GM23338 (cell line): ENCODE measurements at regions not wholly inside any gene's neighbourhood (a gene's known extent, or its start where the extent isn't known, plus 50 kb on each side); places are given as distances from the start of the nearest gene placed in this dataset. TPM values are rescaled to one million over a fixed set of nuclear protein-coding genes. Genes with fewer than 3 reads are reported as not detected.
"Not testable (repeated sequence)": the region's sequence is repeated elsewhere in the genome, so short reads cannot be mapped to it uniquely, and the experiment has no call there.

Experiments used
- ATAC-seq: fragments of 200-7000 bp; cut with Tn5 transposase; 3 replicates; pipeline ENCODE4 v1.9.1; 2020
- DNase-seq: peaks from one replicate; pipeline ENCODE4 v3.0.0-alpha.2; 2015; ENCODE audit warnings: low spot score
- H2AFZ ChIP-seq: fragments of 200-600 bp; sonication (generic); 2 replicates; pipeline ENCODE4 v1.8.0; 2016; ENCODE audit warnings: antibody characterized with exemption, mild to moderate bottlenecking, moderate library complexity
- H3F3A ChIP-seq: fragments of 200-600 bp; sonication (generic); replicated peaks from 2 replicates; pipeline ENCODE4 v1.8.0; 2017; ENCODE audit warnings: antibody characterized with exemption, mixed run types, low read depth
- H3K27ac ChIP-seq: fragments of 200-600 bp; sonication (generic); 2 replicates; pipeline ENCODE4 v1.6.1; 2016; ENCODE audit warnings: low read depth
- H3K27me3 ChIP-seq: fragments of 200-600 bp; sonication (generic); 2 replicates; pipeline ENCODE4 v1.8.0; 2016; ENCODE audit warnings: mild to moderate bottlenecking, mixed run types, moderate library complexity; ENCODE audit not compliant: insufficient read depth
- H3K36me3 ChIP-seq: fragments of 200-600 bp; sonication (generic); 2 replicates; pipeline ENCODE4 v1.8.0; 2016; ENCODE audit warnings: mild to moderate bottlenecking; ENCODE audit not compliant: insufficient read depth
- H3K4me1 ChIP-seq: fragments of 200-600 bp; sonication (generic); 2 replicates; pipeline ENCODE4 v1.8.0; 2016; ENCODE audit warnings: mild to moderate bottlenecking, moderate library complexity; ENCODE audit not compliant: insufficient read depth
- H3K4me2 ChIP-seq: fragments of 200-600 bp; sonication (generic); 2 replicates; pipeline ENCODE4 v1.7.1; 2017; ENCODE audit warnings: mixed run types
- H3K4me3 ChIP-seq: fragments of 200-600 bp; sonication (generic); 2 replicates; pipeline ENCODE4 v1.6.1; 2016; ENCODE audit warnings: mixed run types
- H3K79me2 ChIP-seq: fragments of 200-600 bp; sonication (generic); replicated peaks from 2 replicates; pipeline ENCODE4 v1.8.0; 2017; ENCODE audit warnings: mild to moderate bottlenecking; ENCODE audit not compliant: insufficient read depth
- H3K9me2 ChIP-seq: fragments of 200-600 bp; sonication (generic); 2 replicates; pipeline ENCODE4 v1.8.0; 2017; ENCODE audit not compliant: insufficient read depth
- H4K20me1 ChIP-seq: fragments of 200-600 bp; sonication (generic); replicated peaks from 2 replicates; pipeline ENCODE4 v1.8.0; 2017; ENCODE audit warnings: mild to moderate bottlenecking; ENCODE audit not compliant: insufficient read depth
- H3K27ac Mint-ChIP-seq: 2 replicates; pipeline ENCODE4 v1.8.0; 2020; ENCODE audit warnings: inconsistent platforms, mild to moderate bottlenecking, moderate library complexity, mixed read lengths
- H3K27me3 Mint-ChIP-seq: 3 replicates; pipeline ENCODE4 v1.8.0; 2022; ENCODE audit warnings: low read depth, mild to moderate bottlenecking, moderate library complexity, mixed read lengths, inconsistent platforms; ENCODE audit not compliant: insufficient read depth, poor library complexity
- H3K36me3 Mint-ChIP-seq: 3 replicates; pipeline ENCODE4 v1.8.0; 2021; ENCODE audit warnings: low read depth, mild to moderate bottlenecking, inconsistent platforms, moderate library complexity, mixed read lengths
- H3K4me1 Mint-ChIP-seq: 3 replicates; pipeline ENCODE4 v1.8.0; 2020; ENCODE audit warnings: mild to moderate bottlenecking, inconsistent platforms, mixed read lengths
- H3K4me3 Mint-ChIP-seq: 3 replicates; pipeline ENCODE4 v1.8.0; 2021; ENCODE audit warnings: moderate library complexity, mild to moderate bottlenecking, inconsistent platforms, mixed read lengths
- H3K9me3 Mint-ChIP-seq: 3 replicates; pipeline ENCODE4 v1.8.0; 2020; ENCODE audit warnings: moderate library complexity, mild to moderate bottlenecking, inconsistent platforms, mixed read lengths
- CREB1 ChIP-seq: fragments of 250-450 bp; sonication (Bioruptor Pico); IDR thresholded peaks from 2 replicates; pipeline ENCODE4 v1.5.0; 2020; ENCODE audit warnings: low read depth, mild to moderate bottlenecking, moderate library complexity
- NANOG ChIP-seq: IDR thresholded peaks from 2 replicates; pipeline ENCODE4 v1.6.1; 2016; ENCODE audit warnings: antibody characterized with exemption, borderline replicate concordance
- microRNA counts: library from miRNA; unstranded; fragments of <30 nt; microRNA quantifications from one replicate; lab custom pipeline; 2017
- microRNA-seq: library from miRNA; unstranded; fragments of <30 nt; microRNA quantifications from one replicate; pipeline ENCODE4, GENCODE V29; 2017
- small RNA-seq: library from RNA; depleted of rRNA; stranded (forward); fragments of <200 nt; gene quantifications from one replicate; pipeline ENCODE3, GENCODE V24; 2014; ENCODE audit warnings: low replicate concordance

DNA sequence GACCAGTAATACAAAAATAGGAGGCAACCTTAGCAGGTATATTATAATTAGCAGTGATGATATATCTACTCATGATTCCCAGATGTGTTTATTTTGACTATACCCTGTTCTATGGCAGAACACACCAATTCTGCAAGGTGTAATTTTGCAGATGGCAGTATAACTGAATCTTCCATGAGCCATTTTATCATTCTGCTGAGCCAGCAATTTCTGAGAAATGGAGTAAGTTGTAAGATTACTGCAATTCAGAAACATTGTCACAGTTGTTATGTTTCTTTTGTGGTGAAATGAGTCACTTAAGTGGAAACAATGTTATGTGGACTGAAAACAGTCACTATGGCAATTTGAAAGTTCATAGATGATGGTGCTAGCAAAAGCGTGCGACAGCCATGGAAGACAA lies 63.7 kb upstream of the RIMS1 start:
- Histone ChIP-seq H3K79me2 (no peaks in the 10 kb centered on the region), H4K20me1 (no peaks in the 10 kb centered on the region), H3K4me1 (no peaks in the 10 kb centered on the region), H3K27ac (no peak overlapping the region), H3F3A (no peaks in the 10 kb centered on the region), H3K36me3 (no peaks in the 10 kb centered on the region), H3K27me3 (no peaks in the 10 kb centered on the region), H3K4me3 (no peak overlapping the region), H3K4me2 (no peak overlapping the region), H2AFZ (no peak overlapping the region), H3K9me2 (0 out of 2 replicates have a peak, but pooled peaks cover 4% of the 10 kb centered on the region)
- Mint-ChIP-seq H3K4me3 (no peak overlapping the region), H3K4me1 (no peaks in the 10 kb centered on the region), H3K9me3 (peaks cover 8% of the 10 kb centered on the region; the same call in 2 of the 3 replicates), H3K27ac (no peak overlapping the region), H3K36me3 (no peaks in the 10 kb centered on the region), H3K27me3 (no peaks in the 10 kb centered on the region)
- DNase-seq, result no peak
- ATAC-seq, result no peak
- TF ChIP-seq CREB1 (CRISPR knock-in tag) (no peak), NANOG (no peak)

GRCh38 chr6:71832110-71832764 lies 54.1 kb upstream of the RIMS1 start:
- H3K27ac ChIP-seq, H3K27ac Mint-ChIP-seq, H3K4me1 Mint-ChIP-seq, H3K4me2 ChIP-seq, ATAC-seq, H3K27me3 ChIP-seq, H3F3A ChIP-seq, H4K20me1 ChIP-seq, H2AFZ ChIP-seq, DNase-seq, H3K27me3 Mint-ChIP-seq, H3K36me3 ChIP-seq, H3K4me3 Mint-ChIP-seq, H3K79me2 ChIP-seq, H3K4me1 ChIP-seq, H3K4me3 ChIP-seq, H3K9me2 ChIP-seq: not testable (repeated sequence)
- peaks cover 35% of the 10 kb centered on the region for H3K9me3 Mint-ChIP-seq
- peaks cover 16% of the 10 kb centered on the region; the same call in 2 of the 3 replicates for H3K36me3 Mint-ChIP-seq

MicroRNAs encoded in the stretch of these regions (microRNA counts, 767-probe panel; counts per million panel counts)
- not detected for microRNA hsa-miR-30a-5p (lab: Ali Mortazavi, UCI)

Small RNA genes in the stretch of these regions (microRNA-seq; reads per million reads assigned to microRNA genes)
- gene MIR30A (121 reads per million, percentile 67 among the genes with 10 or more reads in this experiment), gene MIR30C2 (0.89 reads per million)

Small RNA genes in the stretch of these regions (small RNA-seq; reads per million reads assigned to genes)
- gene MIR30A (58.7 reads per million, percentile 99 among the genes with 10 or more reads in this experiment), gene MIR30C2 (0.35 reads per million, percentile 19 among the genes with 10 or more reads in this experiment), gene RNU4-66P (1.4 reads per million, percentile 72 among the genes with 10 or more reads in this experiment)
